Lung microvascular endothelial cell (primary cell): ENCODE measurements at regions not wholly inside any gene's neighbourhood (a gene's known extent, or its start where the extent isn't known, plus 50 kb on each side); places are given as distances from the start of the nearest gene placed in this dataset.
"Not testable (repeated sequence)": the region's sequence is repeated elsewhere in the genome, so short reads cannot be mapped to it uniquely, and the experiment has no call there.

Experiments
- DNase-seq, 2 donors: peaks; one replicate each; pipeline versions ENCODE4 v3.0.0 to v3.0.0-alpha.2; 2010; ENCODE audit warnings: low read depth in 2 of 2

GRCh38 chr2:163191372-163191771 lies 352.8 kb upstream of the KCNH7 start:
- peak; percentile 57 to 60 for DNase-seq

- peak; percentile 1 to 43 for DNase-seq
These were observed 349.6 kb upstream of the KCNH7 start for GRCh38 chr2:163187995-163188655.

GRCh38 chr2:163187119-163187518 lies 348.6 kb upstream of the KCNH7 start:
- no peak for DNase-seq

- DNase-seq: no peak
These were observed 346.6 kb upstream of the KCNH7 start for GRCh38 chr2:163185160-163185559.

- peak; percentile 33 to 48 for DNase-seq
These were observed 344.3 kb upstream of the KCNH7 start for GRCh38 chr2:163182764-163183354.

GRCh38 chr2:163177592-163177991 lies 339.0 kb upstream of the KCNH7 start:
- DNase-seq: no peak

- no peak for DNase-seq
These were observed 336.7 kb upstream of the KCNH7 start for GRCh38 chr2:163175294-163175693.

- no peak for DNase-seq
These were observed 335.0 kb upstream of the KCNH7 start for GRCh38 chr2:163173591-163173990.

- no peak for DNase-seq
These were observed 333.4 kb upstream of the KCNH7 start for GRCh38 chr2:163171786-163172530.

GRCh38 chr2:163157891-163158496 lies 319.4 kb upstream of the KCNH7 start:
- DNase-seq: peak; percentile 65 to 73

- no peak for DNase-seq
These were observed 318.8 kb upstream of the KCNH7 start for GRCh38 chr2:163157411-163157810.

GRCh38 chr2:163155925-163156324 lies 317.4 kb upstream of the KCNH7 start:
- no peak for DNase-seq

GRCh38 chr2:163155279-163155883 lies 316.8 kb upstream of the KCNH7 start:
- DNase-seq: peak; percentile 44 to 59

- DNase-seq: no peak
These were observed 304.1 kb upstream of the KCNH7 start for GRCh38 chr2:163142618-163143017.

GRCh38 chr2:163138947-163139346 lies 300.4 kb upstream of the KCNH7 start:
- DNase-seq: no peak

GRCh38 chr2:163135256-163135655 lies 296.7 kb upstream of the KCNH7 start:
- no peak for DNase-seq

- no peak for DNase-seq
These were observed 295.0 kb upstream of the KCNH7 start for GRCh38 chr2:163133602-163134001.

- peak in 1 of 2 donors; percentile 4 for DNase-seq
These were observed 294.3 kb upstream of the KCNH7 start for GRCh38 chr2:163132850-163133249.

GRCh38 chr2:163132207-163132606 lies 293.6 kb upstream of the KCNH7 start:
- not testable (repeated sequence) for DNase-seq

- no peak for DNase-seq
These were observed 285.0 kb upstream of the KCNH7 start for GRCh38 chr2:163123526-163123925.

- DNase-seq: no peak
These were observed 283.7 kb upstream of the KCNH7 start for GRCh38 chr2:163122257-163122656.

GRCh38 chr2:163121483-163121882 lies 282.9 kb upstream of the KCNH7 start:
- no peak for DNase-seq
